HepG2 (cell line): ENCODE measurements at regions not wholly inside any gene's neighbourhood (a gene's known extent, or its start where the extent isn't known, plus 50 kb on each side); places are given as distances from the start of the nearest gene placed in this dataset.

Source experiments
- ATAC-seq: fragments of 200-7000 bp; cut with Tn5 transposase; 3 replicates; pipeline ENCODE4 v1.9.1; 2020; ENCODE audit warnings: mild to moderate bottlenecking, moderate library complexity
- BruUV-seq: library from RNA; stranded (reverse); fragments of 400-500 nt; replicated peaks from 2 replicates; lab custom pipeline; 2021; lab: Mats Ljungman, UMichigan
- CTCF ChIA-PET: fragments of 300-600 bp; formaldehyde crosslinking; extraction: SDS; loops from one replicate; lab custom pipeline; 2021; ENCODE audit warnings: low total read pairs, inconsistent platforms, low intra/inter-chr PET ratio; lab: Yijun Ruan, JAX
- POLR2A ChIA-PET: fragments of 350-600 bp; sonication (Branson Sonifier 250); formaldehyde crosslinking; loops from one replicate; lab custom pipeline; 2020; ENCODE audit warnings: antibody characterized with exemption, inconsistent platforms; lab: Yijun Ruan, JAX
- DNase-seq: peaks from one replicate; pipeline ENCODE4 v3.0.0-alpha.2; 2015; ENCODE audit warnings: low spot score
- FAIRE-seq: peaks from 3 replicates; lab custom pipeline; 2011; peaks lifted over from hg19 to GRCh38; lab: Jason Lieb, UNC
- H2AFZ ChIP-seq: one replicate; pipeline ENCODE4 v1.6.1; 2011; ENCODE audit warnings: low read length, inconsistent platforms
- H3K27ac ChIP-seq: fragments of 300-600 bp; 3 replicates; pipeline ENCODE4 v1.8.0; 2011; ENCODE audit warnings: mixed run types, mild to moderate bottlenecking, mixed read lengths, low read length, inconsistent platforms; ENCODE audit not compliant: insufficient read depth; ENCODE audit errors: extremely low read length
- H3K27me3 ChIP-seq, 2 experiments: fragments of 200-600 bp in 1 of 2; 2 replicates in 1 of 2; 3 replicates in 1 of 2; pipeline versions ENCODE4 v1.6.0 to v1.8.0; 2011; ENCODE audit warnings: low read length in 2 of 2, mild to moderate bottlenecking in 2 of 2, moderate library complexity in 2 of 2, inconsistent platforms in 1 of 2; ENCODE audit not compliant: insufficient read depth in 2 of 2, control insufficient read depth in 1 of 2
- H3K36me3 ChIP-seq, 2 experiments: fragments of 200-600 bp in 1 of 2; replicated peaks in 1 of 2; 2 replicates in 1 of 2; 3 replicates in 1 of 2; pipeline versions ENCODE4 v1.5.1 to v1.8.0; 2011; ENCODE audit warnings: low read length in 2 of 2, inconsistent platforms in 1 of 2; ENCODE audit not compliant: insufficient read depth in 2 of 2, control insufficient read depth in 1 of 2
- H3K4me1 ChIP-seq: 2 replicates; pipeline ENCODE4 v1.5.1; 2012; ENCODE audit warnings: low read length, inconsistent platforms; ENCODE audit not compliant: insufficient read depth
- H3K4me2 ChIP-seq: 2 replicates; pipeline ENCODE4 v1.6.0; 2011; ENCODE audit warnings: low read depth, low read length, inconsistent platforms
- H3K4me3 ChIP-seq, 3 experiments: fragments of 200-600 bp in 1 of 3; sonication (generic), shearing (Covaris generic) in 1 of 3; replicated peaks in 1 of 3; 2 replicates each; pipeline ENCODE4 v1.5.1; 2011 to 2016; ENCODE audit warnings: low read length in 3 of 3, inconsistent platforms in 2 of 3, low read depth in 2 of 3, mild to moderate bottlenecking in 2 of 3, control low read depth in 1 of 3, mixed read lengths in 1 of 3; ENCODE audit not compliant: insufficient read depth in 1 of 3
- H3K79me2 ChIP-seq: one replicate; pipeline ENCODE4 v1.6.1; 2011; ENCODE audit warnings: low read length, inconsistent platforms; ENCODE audit not compliant: insufficient read depth
- H3K9ac ChIP-seq: 2 replicates; pipeline ENCODE4 v1.6.0; 2011; ENCODE audit warnings: mild to moderate bottlenecking, low read depth, low read length, inconsistent platforms; ENCODE audit not compliant: insufficient read depth
- H3K9me3 ChIP-seq: 2 replicates; pipeline ENCODE4 v1.5.1; 2012; ENCODE audit warnings: mild to moderate bottlenecking, low read length
- H4K20me1 ChIP-seq: 2 replicates; pipeline ENCODE4 v1.6.0; 2011; ENCODE audit warnings: inconsistent platforms, mild to moderate bottlenecking, low read length, moderate library complexity; ENCODE audit not compliant: insufficient read depth
- ADNP ChIP-seq: sonication (generic); formaldehyde crosslinking; IDR thresholded peaks from 2 replicates; pipeline ENCODE4 v1.4.0; 2020; ENCODE audit warnings: missing genetic modification reagents
- ARNT ChIP-seq: fragments of 450-650 bp; IDR thresholded peaks from 2 replicates; pipeline ENCODE4 v1.6.1; 2017
- ATF3 ChIP-seq: sonication (generic); formaldehyde crosslinking; IDR thresholded peaks from 2 replicates; pipeline ENCODE4 v1.4.0; 2020; ENCODE audit warnings: missing genetic modification reagents
- ATM ChIP-seq: fragments of 450-650 bp; IDR thresholded peaks from 2 replicates; pipeline ENCODE4 v1.7.1; 2017; ENCODE audit warnings: mild to moderate bottlenecking, borderline replicate concordance
- CENPT ChIP-seq: sonication (generic); formaldehyde crosslinking; IDR thresholded peaks from 2 replicates; pipeline ENCODE4 v1.8.0; 2022; ENCODE audit warnings: low read depth, mild to moderate bottlenecking, moderate library complexity, missing genetic modification reagents
- CENPX ChIP-seq: sonication (generic); formaldehyde crosslinking; IDR thresholded peaks from 2 replicates; pipeline ENCODE4 v1.9.0; 2021; ENCODE audit warnings: mild to moderate bottlenecking, missing genetic modification reagents, moderate library complexity
- E2F2 ChIP-seq: sonication (generic); formaldehyde crosslinking; IDR thresholded peaks from 2 replicates; pipeline ENCODE4 v1.4.0; 2020; ENCODE audit warnings: missing genetic modification reagents, borderline replicate concordance
- FOSL1 ChIP-seq: sonication (generic); formaldehyde crosslinking; IDR thresholded peaks from 2 replicates; pipeline ENCODE4 v1.9.0; 2021; ENCODE audit warnings: missing genetic modification reagents, borderline replicate concordance
- IRF2 ChIP-seq: IDR thresholded peaks from 2 replicates; pipeline ENCODE4 v1.6.1; 2018; ENCODE audit warnings: missing genetic modification reagents, missing compliant biosample characterization
- SKI ChIP-seq: fragments of 450-650 bp; IDR thresholded peaks from one replicate; pipeline ENCODE4 v1.6.1; 2018; ENCODE audit warnings: mild to moderate bottlenecking; ENCODE audit not compliant: partially characterized antibody
- ZBTB3 ChIP-seq: sonication (generic); formaldehyde crosslinking; IDR thresholded peaks from 2 replicates; pipeline ENCODE4 v1.4.0; 2020; ENCODE audit warnings: low read depth, mild to moderate bottlenecking, moderate library complexity, missing genetic modification reagents, borderline replicate concordance
- ZFP82 ChIP-seq: sonication (generic); formaldehyde crosslinking; IDR thresholded peaks from 2 replicates; pipeline ENCODE4 v1.5.1; 2020; ENCODE audit warnings: mild to moderate bottlenecking, missing genetic modification reagents, borderline replicate concordance
- ZNF263 ChIP-seq: sonication (generic); formaldehyde crosslinking; IDR thresholded peaks from 2 replicates; pipeline ENCODE4 v1.4.0; 2020; ENCODE audit warnings: missing genetic modification reagents
- ZNF549 ChIP-seq: sonication (generic); formaldehyde crosslinking; IDR thresholded peaks from 2 replicates; pipeline ENCODE4 v1.5.0; 2020; ENCODE audit warnings: missing genetic modification reagents
- ZNF615 ChIP-seq: sonication (generic); formaldehyde crosslinking; IDR thresholded peaks from 2 replicates; pipeline ENCODE4 v1.5.0; 2020; ENCODE audit warnings: mild to moderate bottlenecking, missing genetic modification reagents, borderline replicate concordance
- ZNF777 ChIP-seq: sonication (generic); formaldehyde crosslinking; IDR thresholded peaks from 2 replicates; pipeline ENCODE4 v1.4.0; 2020; ENCODE audit warnings: missing genetic modification reagents
- ZNF782 ChIP-seq: sonication (generic); formaldehyde crosslinking; IDR thresholded peaks from 2 replicates; pipeline ENCODE4 v1.4.0; 2020; ENCODE audit warnings: missing genetic modification reagents, mild to moderate bottlenecking, borderline replicate concordance
- in situ Hi-C: cut with HindIII; loops from 2 replicates; pipeline ENCODE4 v1.10.0; 2017; ENCODE audit warnings: low pct_unique_long_range_greater_than_20kb; ENCODE audit not compliant: extremely low pct_ligation_motif_present
- intact Hi-C: fragments of 100-400 bp; cut with micrococcal nuclease; formaldehyde crosslinking; loops from one replicate; pipeline ENCODE4 v1.10.0; 2022; ENCODE audit not compliant: unreplicated experiment

- no peaks in the 10 kb centered on the region for H3K79me2 ChIP-seq
Measured at GRCh38 chr5:106088462-106088861, 1582.3 kb downstream of the EFNA5 start.

More at GRCh38 chr5:106088462-106088861, 1582.3 kb downstream of the EFNA5 start:
- Histone ChIP-seq H2AFZ (no peak overlapping the region), H3K27ac (no peak overlapping the region), H3K27me3 (no peaks in the 10 kb centered on the region), H3K9ac (no peak overlapping the region), H3K4me3 (no peak overlapping the region), H3K36me3 (no peaks in the 10 kb centered on the region), H3K9me3 (no peaks in the 10 kb centered on the region), H3K4me2 (no peak overlapping the region), H3K4me1 (no peaks in the 10 kb centered on the region), H4K20me1 (no peaks in the 10 kb centered on the region)
- intact Hi-C loops, result no loop called here
- BruUV-seq, result no TSS peak
- POLR2A ChIA-PET, result no interaction called here
- CTCF ChIA-PET, result no interaction called here
- no peak for ATAC-seq
- no peak for DNase-seq
- no peak for TF ChIP-seq ZNF263
- no peak for TF ChIP-seq ZNF782 (CRISPR knock-in tag)
- TF ChIP-seq ZBTB3 (CRISPR knock-in tag), result no peak
- TF ChIP-seq E2F2 (CRISPR knock-in tag), result no peak
- TF ChIP-seq SKI, result no peak
- TF ChIP-seq ATM, result no peak
- TF ChIP-seq FOSL1, result no peak
- no peak for TF ChIP-seq ZNF549 (CRISPR knock-in tag)
- no peak for TF ChIP-seq ATF3 (CRISPR knock-in tag)
- no peak for TF ChIP-seq CENPT (CRISPR knock-in tag)
- TF ChIP-seq ZNF615 (CRISPR knock-in tag), result no peak
- TF ChIP-seq ADNP (CRISPR knock-in tag), result no peak
- TF ChIP-seq ZNF777 (CRISPR knock-in tag), result no peak
- TF ChIP-seq ZFP82 (CRISPR knock-in tag), result no peak
- no peak for TF ChIP-seq ARNT
- no peak for TF ChIP-seq CENPX
- TF ChIP-seq IRF2 (CRISPR knock-in tag), result no peak
- in situ Hi-C loops, result no loop called here
- FAIRE-seq, result no peak
